Kidney capillary endothelial cell (primary cell): ENCODE measurements at regions not wholly inside any gene's neighbourhood (a gene's known extent, or its start where the extent isn't known, plus 50 kb on each side); places are given as distances from the start of the nearest gene placed in this dataset.

ENCODE experiments used
- DNase-seq: peaks from one replicate; pipeline ENCODE4 v3.0.0-alpha.2; 2018; ENCODE audit warnings: low spot score

GRCh38 chr9:105064248-105065097, 136.5 kb upstream of the ABCA1 start:
- peak; percentile 48 for DNase-seq

GRCh38 chr9:105065098-105066088, 137.4 kb upstream of the ABCA1 start:
- DNase-seq = no peak

GRCh38 chr9:105066275-105066865, 138.4 kb upstream of the ABCA1 start:
- DNase-seq = no peak

- no peak for DNase-seq
Measured at GRCh38 chr9:105067895-105068580, 140.1 kb upstream of the ABCA1 start.

GRCh38 chr9:105069285-105069684, 141.3 kb upstream of the ABCA1 start:
- no peak for DNase-seq

GRCh38 chr9:105069696-105070095, 141.7 kb upstream of the ABCA1 start:
- no peak for DNase-seq

GRCh38 chr9:105070176-105070575, 142.2 kb upstream of the ABCA1 start:
- no peak for DNase-seq

- no peak for DNase-seq
Measured at GRCh38 chr9:105072476-105072875, 144.5 kb upstream of the ABCA1 start.

- no peak for DNase-seq
Measured at GRCh38 chr9:105073147-105073546, 145.2 kb upstream of the ABCA1 start.

- DNase-seq = no peak
Measured at GRCh38 chr9:105074491-105074890, 146.5 kb upstream of the ABCA1 start.

- DNase-seq = no peak
Measured at GRCh38 chr9:105076729-105077128, 148.8 kb upstream of the ABCA1 start.

- DNase-seq = no peak
Measured at GRCh38 chr9:105079457-105079856, 151.5 kb upstream of the ABCA1 start.

- DNase-seq = no peak
Measured at GRCh38 chr9:105082843-105083242, 154.9 kb upstream of the ABCA1 start.

GRCh38 chr9:105083256-105083655, 155.3 kb upstream of the ABCA1 start:
- no peak for DNase-seq

- no peak for DNase-seq
Measured at GRCh38 chr9:105087910-105088898, 156.2 kb upstream of the SLC44A1 start.

- DNase-seq = no peak
Measured at GRCh38 chr9:105089874-105090273, 154.6 kb upstream of the SLC44A1 start.

- no peak for DNase-seq
Measured at GRCh38 chr9:105091004-105091640, 153.3 kb upstream of the SLC44A1 start.

GRCh38 chr9:105093685-105094084, 150.8 kb upstream of the SLC44A1 start:
- DNase-seq = no peak

GRCh38 chr9:105098370-105098769, 146.1 kb upstream of the SLC44A1 start:
- no peak for DNase-seq

GRCh38 chr9:105103776-105104175, 140.7 kb upstream of the SLC44A1 start:
- no peak for DNase-seq
